ENCODE measurements at regions not wholly inside any gene's neighbourhood (a gene's known extent, or its start where the extent isn't known, plus 50 kb on each side); places are given as distances from the start of the nearest gene placed in this dataset.

DNA sequence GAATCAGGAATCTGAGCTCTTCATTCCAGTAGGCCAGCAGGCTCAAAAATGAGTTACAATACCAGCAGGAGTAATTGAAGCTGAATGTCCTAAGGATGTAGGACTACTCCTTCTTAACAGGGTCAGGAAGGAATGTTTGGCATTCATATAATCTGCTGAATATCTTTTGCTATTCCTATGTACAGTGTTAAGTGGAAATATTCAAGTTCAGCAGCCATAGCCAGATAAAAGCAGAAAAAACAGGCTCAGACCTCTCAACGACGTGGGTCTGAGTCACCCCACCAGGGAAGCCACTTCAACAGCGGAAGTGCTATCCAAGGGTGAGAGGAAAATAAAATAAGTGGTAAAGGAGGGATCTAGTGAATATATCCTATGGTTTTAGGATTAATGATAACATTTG lies 577.0 kb downstream of the SPOCK3 start (continued):
- TF ChIP-seq, protein P1, sequence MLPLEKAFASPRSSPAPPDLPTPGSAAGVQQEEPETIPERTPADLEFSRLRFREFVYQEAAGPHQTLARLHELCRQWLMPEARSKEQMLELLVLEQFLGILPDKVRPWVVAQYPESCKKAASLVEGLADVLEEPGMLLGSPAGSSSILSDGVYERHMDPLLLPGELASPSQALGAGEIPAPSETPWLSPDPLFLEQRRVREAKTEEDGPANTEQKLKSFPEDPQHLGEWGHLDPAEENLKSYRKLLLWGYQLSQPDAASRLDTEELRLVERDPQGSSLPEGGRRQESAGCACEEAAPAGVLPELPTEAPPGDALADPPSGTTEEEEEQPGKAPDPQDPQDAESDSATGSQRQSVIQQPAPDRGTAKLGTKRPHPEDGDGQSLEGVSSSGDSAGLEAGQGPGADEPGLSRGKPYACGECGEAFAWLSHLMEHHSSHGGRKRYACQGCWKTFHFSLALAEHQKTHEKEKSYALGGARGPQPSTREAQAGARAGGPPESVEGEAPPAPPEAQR (tag by site-specific recombination; IDR thresholded peaks at IDR 0.05): no peak
- TF ChIP-seq ZNF266 (tag by site-specific recombination; IDR thresholded peaks at IDR 0.05; ENCODE audit: low read depth) (no peak), ZBTB21 (tag by site-specific recombination; IDR thresholded peaks at IDR 0.05) (no peak), ZNF19 (tag by site-specific recombination; IDR thresholded peaks at IDR 0.05; ENCODE audit: low read depth) (no peak), ZNF23 (tag by site-specific recombination; IDR thresholded peaks at IDR 0.05; ENCODE audit: borderline replicate concordance) (no peak), ZNF707 (tag by site-specific recombination; IDR thresholded peaks at IDR 0.05) (no peak), RBAK (tag by site-specific recombination; IDR thresholded peaks at IDR 0.05) (no peak)
- TF ChIP-seq, protein P2, sequence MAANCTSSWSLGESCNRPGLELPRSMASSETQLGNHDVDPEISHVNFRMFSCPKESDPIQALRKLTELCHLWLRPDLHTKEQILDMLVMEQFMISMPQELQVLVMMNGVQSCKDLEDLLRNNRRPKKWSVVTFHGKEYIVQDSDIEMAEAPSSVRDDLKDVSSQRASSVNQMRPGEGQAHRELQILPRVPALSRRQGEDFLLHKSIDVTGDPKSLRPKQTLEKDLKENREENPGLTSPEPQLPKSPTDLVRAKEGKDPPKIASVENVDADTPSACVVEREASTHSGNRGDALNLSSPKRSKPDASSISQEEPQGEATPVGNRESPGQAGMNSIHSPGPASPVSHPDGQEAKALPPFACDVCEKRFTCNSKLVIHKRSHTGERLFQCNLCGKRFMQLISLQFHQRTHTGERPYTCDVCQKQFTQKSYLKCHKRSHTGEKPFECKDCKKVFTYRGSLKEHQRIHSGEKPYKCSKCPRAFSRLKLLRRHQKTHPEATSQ (tag by site-specific recombination; IDR thresholded peaks at IDR 0.05): no peak
- TF ChIP-seq, protein P3, sequence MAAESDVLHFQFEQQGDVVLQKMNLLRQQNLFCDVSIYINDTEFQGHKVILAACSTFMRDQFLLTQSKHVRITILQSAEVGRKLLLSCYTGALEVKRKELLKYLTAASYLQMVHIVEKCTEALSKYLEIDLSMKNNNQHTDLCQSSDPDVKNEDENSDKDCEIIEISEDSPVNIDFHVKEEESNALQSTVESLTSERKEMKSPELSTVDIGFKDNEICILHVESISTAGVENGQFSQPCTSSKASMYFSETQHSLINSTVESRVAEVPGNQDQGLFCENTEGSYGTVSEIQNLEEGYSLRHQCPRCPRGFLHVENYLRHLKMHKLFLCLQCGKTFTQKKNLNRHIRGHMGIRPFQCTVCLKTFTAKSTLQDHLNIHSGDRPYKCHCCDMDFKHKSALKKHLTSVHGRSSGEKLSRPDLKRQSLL (tag by site-specific recombination; IDR thresholded peaks at IDR 0.05): no peak
- TF ChIP-seq, protein P4, sequence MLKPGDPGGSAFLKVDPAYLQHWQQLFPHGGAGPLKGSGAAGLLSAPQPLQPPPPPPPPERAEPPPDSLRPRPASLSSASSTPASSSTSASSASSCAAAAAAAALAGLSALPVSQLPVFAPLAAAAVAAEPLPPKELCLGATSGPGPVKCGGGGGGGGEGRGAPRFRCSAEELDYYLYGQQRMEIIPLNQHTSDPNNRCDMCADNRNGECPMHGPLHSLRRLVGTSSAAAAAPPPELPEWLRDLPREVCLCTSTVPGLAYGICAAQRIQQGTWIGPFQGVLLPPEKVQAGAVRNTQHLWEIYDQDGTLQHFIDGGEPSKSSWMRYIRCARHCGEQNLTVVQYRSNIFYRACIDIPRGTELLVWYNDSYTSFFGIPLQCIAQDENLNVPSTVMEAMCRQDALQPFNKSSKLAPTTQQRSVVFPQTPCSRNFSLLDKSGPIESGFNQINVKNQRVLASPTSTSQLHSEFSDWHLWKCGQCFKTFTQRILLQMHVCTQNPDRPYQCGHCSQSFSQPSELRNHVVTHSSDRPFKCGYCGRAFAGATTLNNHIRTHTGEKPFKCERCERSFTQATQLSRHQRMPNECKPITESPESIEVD (tag by site-specific recombination; IDR thresholded peaks at IDR 0.05): no peak

DNA sequence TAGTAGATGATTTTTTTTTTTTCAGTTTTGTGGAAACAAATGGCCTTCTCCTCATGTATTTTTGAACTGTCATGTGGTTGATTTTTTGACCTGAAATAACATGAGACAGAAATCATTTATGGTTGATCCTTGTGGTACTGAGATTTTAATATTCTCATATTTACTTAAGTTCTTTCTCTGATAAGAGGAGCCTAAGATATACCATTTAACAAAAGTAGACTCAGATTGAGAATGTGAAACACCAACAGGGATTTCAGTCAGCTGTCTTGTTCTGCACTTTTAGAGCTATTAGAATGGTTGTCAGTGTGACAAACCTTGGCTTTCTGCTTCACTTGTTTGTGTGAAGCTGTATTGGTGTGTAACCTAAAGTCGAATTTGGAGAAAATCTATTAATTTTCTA lies 575.7 kb downstream of the SPOCK3 start:
- ChIA-PET POLR2A (no interaction called here), CTCF (no interaction called here)

DNA sequence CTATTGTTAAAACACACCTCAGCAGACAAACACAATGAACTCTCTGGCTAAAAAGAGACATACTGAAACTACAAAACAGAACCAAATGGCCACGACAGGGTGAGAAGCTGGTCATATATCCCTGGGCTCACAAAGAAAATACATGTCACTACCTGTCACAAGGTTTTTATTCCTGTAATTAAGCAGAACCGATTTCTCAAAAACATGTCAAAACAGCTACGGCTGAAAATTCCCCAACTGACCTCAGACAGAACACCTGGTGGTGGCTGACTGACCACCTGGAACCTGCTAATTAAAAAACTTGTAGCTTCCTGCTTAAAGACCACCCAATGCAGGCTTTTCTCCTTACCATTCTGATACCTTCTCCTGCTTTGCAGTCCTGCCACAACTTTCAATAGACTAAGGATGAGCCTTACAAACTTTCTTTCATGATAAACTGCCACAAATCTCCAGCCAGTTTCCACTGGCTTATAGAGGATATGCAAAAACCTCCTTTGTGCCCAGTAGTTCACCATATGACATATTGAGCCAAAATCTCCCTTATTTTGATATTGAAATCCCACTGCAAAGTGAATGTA lies 571.9 kb downstream of the SPOCK3 start:
- POLR2A ChIA-PET: interaction anchor here (0.6 kb wide), 1 partner anchor 311 kb away, joined by 3 read pairs; no protein-coding TSS in a partner anchor
- Histone ChIP-seq H3K4me1 (ENCODE audit: control insufficient read depth, insufficient read depth, low read length) (no peaks in the 10 kb centered on the region), H3K27ac (ENCODE audit: extremely low read depth, low read depth, low read length) (no peak overlapping the region), H3K9me3 (ENCODE audit: control insufficient read depth, insufficient read depth, low read depth, low read length) (no peaks in the 10 kb centered on the region), H3K36me3 (ENCODE audit: control insufficient read depth in 2 of 2, insufficient read depth in 1 of 2, low read length in 2 of 2) (no peaks in the 10 kb centered on the region), H3K4me3 (ENCODE audit: low read depth, low read length) (no peak overlapping the region)
- CTCF ChIA-PET: no interaction called here
- TF ChIP-seq ZNF48 (tag by site-specific recombination; IDR thresholded peaks at IDR 0.05): no peak
- no peak for TF ChIP-seq ZNF473 (tag by site-specific recombination; IDR thresholded peaks at IDR 0.05)

More for the DNA sequence above, 575.7 kb downstream of the SPOCK3 start:
- no peak for TF ChIP-seq ZNF404 (tag by site-specific recombination; IDR thresholded peaks at IDR 0.05)
- TF ChIP-seq ZFP69B (tag by site-specific recombination; IDR thresholded peaks at IDR 0.05): no peak
- TF ChIP-seq KLF8 (tag by site-specific recombination; IDR thresholded peaks at IDR 0.05): no peak
- no peak for TF ChIP-seq ZNF169 (tag by site-specific recombination; IDR thresholded peaks at IDR 0.05)
- TF ChIP-seq, protein P5, sequence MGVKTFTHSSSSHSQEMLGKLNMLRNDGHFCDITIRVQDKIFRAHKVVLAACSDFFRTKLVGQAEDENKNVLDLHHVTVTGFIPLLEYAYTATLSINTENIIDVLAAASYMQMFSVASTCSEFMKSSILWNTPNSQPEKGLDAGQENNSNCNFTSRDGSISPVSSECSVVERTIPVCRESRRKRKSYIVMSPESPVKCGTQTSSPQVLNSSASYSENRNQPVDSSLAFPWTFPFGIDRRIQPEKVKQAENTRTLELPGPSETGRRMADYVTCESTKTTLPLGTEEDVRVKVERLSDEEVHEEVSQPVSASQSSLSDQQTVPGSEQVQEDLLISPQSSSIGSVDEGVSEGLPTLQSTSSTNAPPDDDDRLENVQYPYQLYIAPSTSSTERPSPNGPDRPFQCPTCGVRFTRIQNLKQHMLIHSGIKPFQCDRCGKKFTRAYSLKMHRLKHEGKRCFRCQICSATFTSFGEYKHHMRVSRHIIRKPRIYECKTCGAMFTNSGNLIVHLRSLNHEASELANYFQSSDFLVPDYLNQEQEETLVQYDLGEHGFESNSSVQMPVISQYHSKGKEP (tag by site-specific recombination; IDR thresholded peaks at IDR 0.05): no peak
- TF ChIP-seq ZNF426 (tag by site-specific recombination; IDR thresholded peaks at IDR 0.05): no peak
- no peak for TF ChIP-seq HOXD13 (CRISPR knock-in tag; IDR thresholded peaks at IDR 0.05; ENCODE audit: borderline replicate concordance)
- TF ChIP-seq ZNF354C (tag by site-specific recombination; IDR thresholded peaks at IDR 0.05; ENCODE audit: borderline replicate concordance, low read depth): no peak
- no peak for TF ChIP-seq GLI4 (tag by site-specific recombination; IDR thresholded peaks at IDR 0.05)
- H3K36me3 ChIP-seq (ENCODE audit: control insufficient read depth in 2 of 2, insufficient read depth in 1 of 2, low read length in 2 of 2): no peaks in the 10 kb centered on the region
- no peaks in the 10 kb centered on the region for H3K9me3 ChIP-seq (ENCODE audit: control insufficient read depth, insufficient read depth, low read depth, low read length)
- no peaks in the 10 kb centered on the region for H3K4me1 ChIP-seq (ENCODE audit: control insufficient read depth, insufficient read depth, low read length)
- H3K4me3 ChIP-seq (ENCODE audit: low read depth, low read length): no peak overlapping the region
- H3K27ac ChIP-seq (ENCODE audit: extremely low read depth, low read depth, low read length): no peak overlapping the region
